Spleen (tissue), 11 donors: ENCODE measurements at regions not wholly inside any gene's neighbourhood (a gene's known extent, or its start where the extent isn't known, plus 50 kb on each side); places are given as distances from the start of the nearest gene placed in this dataset.

Source experiments
- DNase-seq: peaks from one replicate; pipeline ENCODE4 v3.0.0-alpha.2; 2020
- H3K27ac ChIP-seq, 8 donors: fragments of 200-600 bp; sonication (generic) in 7 of 8; 1 replicate in 4 of 8; 2 replicates in 4 of 8; pipeline versions ENCODE4 v1.5.0 to v1.8.0; 2016 to 2021; ENCODE audit warnings: inconsistent platforms in 4 of 8, mild to moderate bottlenecking in 4 of 8, moderate library complexity in 1 of 8
- H3K27me3 ChIP-seq, 7 donors: fragments of 200-600 bp; sonication (generic) in 6 of 7; replicated peaks in 1 of 7; 1 replicate in 4 of 7; 2 replicates in 3 of 7; pipeline versions ENCODE4 v1.5.0 to v1.8.0; 2016 to 2021; ENCODE audit warnings: inconsistent platforms in 3 of 7, mild to moderate bottlenecking in 1 of 7
- H3K36me3 ChIP-seq, 6 donors: fragments of 200-600 bp; sonication (generic) in 5 of 6; 1 replicate in 4 of 6; 2 replicates in 2 of 6; pipeline versions ENCODE4 v1.5.0 to v1.8.0; 2016 to 2021; ENCODE audit warnings: inconsistent platforms in 2 of 6
- H3K4me1 ChIP-seq, 6 donors: fragments of 200-600 bp; sonication (generic) in 5 of 6; 1 replicate in 3 of 6; 2 replicates in 3 of 6; pipeline versions ENCODE4 v1.5.0 to v1.8.0; 2016 to 2021; ENCODE audit warnings: inconsistent platforms in 3 of 6
- H3K4me3 ChIP-seq, 8 donors: fragments of 200-600 bp; sonication (generic) in 7 of 8; 1 replicate in 4 of 8; 2 replicates in 4 of 8; pipeline versions ENCODE4 v1.5.0 to v1.8.0; 2016 to 2021; ENCODE audit warnings: inconsistent platforms in 4 of 8, mild to moderate bottlenecking in 4 of 8, moderate library complexity in 2 of 8
- H3K9me3 ChIP-seq, 8 donors: fragments of 200-600 bp; sonication (generic) in 7 of 8; 1 replicate in 4 of 8; 2 replicates in 4 of 8; pipeline versions ENCODE4 v1.5.0 to v1.8.0; 2016 to 2021; ENCODE audit warnings: inconsistent platforms in 4 of 8
- POLR2A ChIP-seq, 3 donors: fragments of 450-650 bp; IDR thresholded peaks; one replicate each; pipeline ENCODE4 v1.5.1; 2017; ENCODE audit warnings: antibody characterized with exemption in 3 of 3, mild to moderate bottlenecking in 1 of 3
- POLR2AphosphoS5 ChIP-seq, 3 donors: sonication (generic); formaldehyde crosslinking; IDR thresholded peaks; one replicate each; pipeline ENCODE4 v1.5.1; 2017; ENCODE audit warnings: antibody characterized with exemption in 3 of 3
- WGBS, 5 donors: extraction: QIAGEN DNeasy Blood & Tissue Kit in 3 of 5; methylation state at CpG; one replicate each; pipeline versions ENCODE4 v1.1.5 to v1.1.7; 2013 to 2018; 5-methylcytosine and 5-hydroxymethylcytosine counted together
- intact Hi-C: fragments of 100-400 bp; cut with DNase I; formaldehyde crosslinking; loops from one replicate; pipeline ENCODE4 v1.15.0; 2023; ENCODE audit warnings: low total_unique reads
- TF ChIP-seq, protein P1 (sequence below), 11 experiments: fragments of 200-600 bp in 7 of 11; fragments of 450-650 bp in 4 of 11; sonication (generic) in 4 of 11; IDR thresholded peaks in 8 of 11; conservative IDR thresholded peaks in 3 of 11; 1 replicate in 7 of 11; 2 replicates in 4 of 11; pipeline versions ENCODE4 v1.4.0 to v1.8.0; 2016 to 2021; ENCODE audit warnings: antibody characterized with exemption in 11 of 11, inconsistent platforms in 4 of 11, mild to moderate bottlenecking in 1 of 11
- donor health status: healthy with polysubstance abuse.
- donor health status: DM: no; HTN: no; CAD: no; lungs with moderate emphysema.
- donor health status: DM: no; HTN: no; CAD: no.
- donor health status: Bipolar disorder and iron deficiency.
- donor health status: healthy.
- donor health status: DM: no; HTN: no; CAD: no.
- donor health status: DM: yes; HTN: yes; CAD: no.

DNA sequence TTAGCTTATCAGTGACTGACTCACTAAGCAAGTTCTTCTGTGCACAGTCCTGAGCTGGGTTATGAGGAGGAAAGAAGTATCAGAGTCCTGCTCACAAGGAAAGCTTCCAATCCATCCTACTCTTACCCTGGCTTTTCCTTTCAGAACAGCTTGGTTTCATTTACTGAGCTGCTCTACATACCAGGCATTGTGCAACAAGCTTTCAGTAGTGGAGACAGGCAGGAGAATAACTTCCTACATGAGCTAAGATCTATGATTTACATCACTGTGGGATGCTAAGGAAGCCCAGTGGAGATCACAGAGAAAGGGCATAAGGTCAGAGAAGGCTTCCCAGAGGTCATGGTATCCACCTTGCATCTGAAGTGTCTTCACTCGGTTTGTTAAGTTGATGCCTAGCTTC lies 144.5 kb downstream of the MAP3K7 start:
- H3K27ac ChIP-seq = no peak overlapping the region
- H3K4me3 ChIP-seq = no peak overlapping the region
- TF ChIP-seq POLR2A (IDR thresholded peaks at IDR 0.05) (no peak), POLR2AphosphoS5 (IDR thresholded peaks at IDR 0.05) (no peak)
- TF ChIP-seq, protein P1, sequence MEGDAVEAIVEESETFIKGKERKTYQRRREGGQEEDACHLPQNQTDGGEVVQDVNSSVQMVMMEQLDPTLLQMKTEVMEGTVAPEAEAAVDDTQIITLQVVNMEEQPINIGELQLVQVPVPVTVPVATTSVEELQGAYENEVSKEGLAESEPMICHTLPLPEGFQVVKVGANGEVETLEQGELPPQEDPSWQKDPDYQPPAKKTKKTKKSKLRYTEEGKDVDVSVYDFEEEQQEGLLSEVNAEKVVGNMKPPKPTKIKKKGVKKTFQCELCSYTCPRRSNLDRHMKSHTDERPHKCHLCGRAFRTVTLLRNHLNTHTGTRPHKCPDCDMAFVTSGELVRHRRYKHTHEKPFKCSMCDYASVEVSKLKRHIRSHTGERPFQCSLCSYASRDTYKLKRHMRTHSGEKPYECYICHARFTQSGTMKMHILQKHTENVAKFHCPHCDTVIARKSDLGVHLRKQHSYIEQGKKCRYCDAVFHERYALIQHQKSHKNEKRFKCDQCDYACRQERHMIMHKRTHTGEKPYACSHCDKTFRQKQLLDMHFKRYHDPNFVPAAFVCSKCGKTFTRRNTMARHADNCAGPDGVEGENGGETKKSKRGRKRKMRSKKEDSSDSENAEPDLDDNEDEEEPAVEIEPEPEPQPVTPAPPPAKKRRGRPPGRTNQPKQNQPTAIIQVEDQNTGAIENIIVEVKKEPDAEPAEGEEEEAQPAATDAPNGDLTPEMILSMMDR (IDR thresholded peaks at IDR 0.05 in 8 of 11, conservative IDR thresholded peaks at IDR 0.05 in 3 of 11) = no peak
- no peak for DNase-seq
- intact Hi-C loops = no loop called here
- no peaks in the 10 kb centered on the region for H3K4me1 ChIP-seq
- WGBS, 5 donors = 50 to 79% (median 73%) methylated on average over 1 of the region's 1 CpG
- no peaks in the 10 kb centered on the region for H3K9me3 ChIP-seq
- no peaks in the 10 kb centered on the region for H3K27me3 ChIP-seq
- H3K36me3 ChIP-seq = no peaks in the 10 kb centered on the region

DNA sequence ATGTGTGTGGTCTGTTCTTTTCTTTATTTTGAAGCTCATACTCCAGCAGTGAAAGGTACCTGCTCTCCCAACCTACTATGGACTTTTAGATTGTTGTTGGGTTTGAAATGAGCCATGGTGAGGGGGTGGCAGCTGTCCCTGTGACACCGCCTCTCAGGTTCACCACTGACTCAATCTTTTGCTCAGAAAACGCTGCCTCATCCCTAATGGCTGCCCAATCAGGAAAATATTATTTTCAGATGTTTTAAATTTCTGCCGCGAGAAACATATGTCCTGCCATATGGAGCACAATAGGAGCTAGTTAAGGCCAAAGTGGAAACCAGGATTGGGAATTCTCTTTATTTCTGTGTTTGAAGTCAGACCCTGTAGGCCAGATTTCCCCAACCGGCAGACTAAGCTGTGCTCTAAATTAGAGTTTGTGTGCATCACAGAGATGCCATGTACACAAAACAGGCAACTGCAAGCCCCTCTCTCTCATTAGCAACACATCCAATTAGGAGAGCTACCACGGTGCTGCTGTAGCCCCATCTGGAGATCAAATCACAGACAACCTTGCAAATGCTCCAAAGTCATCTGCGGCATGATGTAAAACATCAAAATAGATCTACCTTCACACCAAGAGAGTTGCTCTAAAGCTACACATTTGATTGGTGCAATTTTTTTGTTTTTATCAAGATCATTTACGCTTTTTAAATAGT lies 144.1 kb upstream of the BACH2 start:
- no peak for TF ChIP-seq POLR2A (IDR thresholded peaks at IDR 0.05)
- TF ChIP-seq, protein P1 (IDR thresholded peaks at IDR 0.05 in 8 of 11, conservative IDR thresholded peaks at IDR 0.05 in 3 of 11) = no peak
- TF ChIP-seq POLR2AphosphoS5 (IDR thresholded peaks at IDR 0.05) = no peak
- Histone ChIP-seq H3K9me3 (no peaks in the 10 kb centered on the region), H3K36me3 (no peaks in the 10 kb centered on the region), H3K4me1 (no peaks in the 10 kb centered on the region), H3K4me3 (no peak overlapping the region), H3K27ac (no peak overlapping the region), H3K27me3 (no peaks in the 10 kb centered on the region)
- 90 to 97% (median 93%) methylated on average over 8 of the region's 8 CpGs for WGBS, 5 donors
- no peak for DNase-seq
- intact Hi-C loops = no loop called here

DNA sequence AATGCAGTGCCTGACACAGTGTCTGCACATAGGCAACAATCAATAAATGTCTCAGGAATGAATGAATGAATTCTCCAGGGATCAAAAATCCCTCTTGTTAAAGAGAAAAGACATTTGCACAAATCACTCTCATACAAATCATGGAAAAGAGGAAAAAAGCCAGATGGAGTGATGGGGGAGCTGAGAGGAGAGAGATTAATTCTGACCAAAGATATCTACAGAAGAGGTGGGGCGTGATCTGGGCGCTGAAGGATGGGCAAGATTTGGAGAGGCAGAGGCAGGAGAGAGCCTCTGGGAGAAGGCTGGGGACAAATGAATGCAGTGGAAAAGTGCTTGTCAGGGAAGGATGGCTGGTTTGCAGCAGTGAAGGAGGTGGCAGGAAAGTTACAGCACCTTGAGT lies 142.9 kb upstream of the BACH2 start:
- H3K4me1 ChIP-seq = no peaks in the 10 kb centered on the region
- DNase-seq = no peak
- intact Hi-C loops = no loop called here
- no peak overlapping the region for H3K4me3 ChIP-seq
- peaks cover 0 to 1% (median 0%) of the 10 kb centered on the region in 8 donors for H3K9me3 ChIP-seq
- H3K27ac ChIP-seq = no peak overlapping the region
- TF ChIP-seq POLR2AphosphoS5 (IDR thresholded peaks at IDR 0.05) (no peak), POLR2A (IDR thresholded peaks at IDR 0.05) (no peak)
- TF ChIP-seq, protein P1 (IDR thresholded peaks at IDR 0.05 in 8 of 11, conservative IDR thresholded peaks at IDR 0.05 in 3 of 11) = no peak
- no peaks in the 10 kb centered on the region for H3K36me3 ChIP-seq
- 89 to 98% (median 92%) methylated on average over 2 of the region's 2 CpGs for WGBS, 5 donors
- H3K27me3 ChIP-seq = no peaks in the 10 kb centered on the region

DNA sequence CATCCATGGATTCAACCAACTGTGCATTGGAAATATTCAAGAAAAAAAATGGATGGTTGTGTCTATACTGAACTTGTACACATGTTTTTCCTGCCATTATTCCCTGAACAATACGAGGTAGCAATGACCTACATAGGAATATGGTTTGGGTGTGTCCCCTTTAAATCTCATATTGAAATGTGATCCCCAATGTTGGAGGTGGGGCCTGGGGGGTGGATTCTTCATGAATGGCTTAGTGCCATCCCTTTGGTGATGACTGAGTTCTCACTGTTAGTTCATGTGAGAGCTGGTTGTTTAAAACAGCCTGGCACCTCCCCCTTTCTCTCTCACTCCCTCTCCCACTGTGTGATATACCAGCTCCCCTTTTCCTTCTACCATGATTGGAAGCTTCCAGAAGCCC lies 139.8 kb upstream of the BACH2 start:
- Histone ChIP-seq H3K27ac (no peak overlapping the region), H3K9me3 (peaks cover 0 to 19% (median 11%) of the 10 kb centered on the region in 8 donors), H3K36me3 (no peaks in the 10 kb centered on the region), H3K4me1 (no peaks in the 10 kb centered on the region), H3K4me3 (no peak overlapping the region), H3K27me3 (no peaks in the 10 kb centered on the region)
- DNase-seq = no peak
- 76 to 80% (median 78%) methylated on average over 1 of the region's 1 CpG for WGBS, 5 donors
- intact Hi-C loops = no loop called here
- TF ChIP-seq POLR2A (IDR thresholded peaks at IDR 0.05) (no peak), POLR2AphosphoS5 (IDR thresholded peaks at IDR 0.05) (no peak)
- TF ChIP-seq, protein P1 (IDR thresholded peaks at IDR 0.05 in 8 of 11, conservative IDR thresholded peaks at IDR 0.05 in 3 of 11) = no peak
